ENCODE measurements at regions not wholly inside any gene's neighbourhood (a gene's known extent, or its start where the extent isn't known, plus 50 kb on each side); places are given as distances from the start of the nearest gene placed in this dataset.

- ATAC-seq (no peak), DNase-seq (no peak)
- no peaks in the 10 kb centered on the region for H3K4me1 Mint-ChIP-seq (ENCODE audit: low read depth)
- POLR2A ChIA-PET = no interaction called here
- no peak overlapping the region for H3K4me3 Mint-ChIP-seq
- H3K36me3 Mint-ChIP-seq (ENCODE audit: low read depth) = no peaks in the 10 kb centered on the region
- peaks cover 33% of the 10 kb centered on the region for H3K27me3 Mint-ChIP-seq (ENCODE audit: low read depth)
- CTCF ChIA-PET = no interaction called here
- H3K27ac Mint-ChIP-seq = no peak overlapping the region
- H3K9me3 Mint-ChIP-seq (ENCODE audit: insufficient read depth) = no peaks in the 10 kb centered on the region
Measured at GRCh38 chr13:42658019-42658418, 84.1 kb downstream of the TNFSF11 start.

- Mint-ChIP-seq H3K4me3 (no peak overlapping the region), H3K27me3 (ENCODE audit: low read depth) (peaks cover 31% of the 10 kb centered on the region), H3K36me3 (ENCODE audit: low read depth) (no peaks in the 10 kb centered on the region), H3K9me3 (ENCODE audit: insufficient read depth) (no peaks in the 10 kb centered on the region), H3K27ac (no peak overlapping the region), H3K4me1 (ENCODE audit: low read depth) (no peaks in the 10 kb centered on the region)
- DNase-seq (no peak), ATAC-seq (no peak)
- ChIA-PET CTCF (no interaction called here), POLR2A (no interaction called here)
Measured at GRCh38 chr13:42660333-42660965, 86.5 kb downstream of the TNFSF11 start.

GRCh38 chr13:42667638-42668037, 93.7 kb downstream of the TNFSF11 start:
- peaks cover 18% of the 10 kb centered on the region for H3K27me3 Mint-ChIP-seq (ENCODE audit: low read depth)
- ChIA-PET CTCF (no interaction called here), POLR2A (no interaction called here)
- no peaks in the 10 kb centered on the region for H3K9me3 Mint-ChIP-seq (ENCODE audit: insufficient read depth)
- no peaks in the 10 kb centered on the region for H3K4me1 Mint-ChIP-seq (ENCODE audit: low read depth)
- DNase-seq = no peak
- H3K36me3 Mint-ChIP-seq (ENCODE audit: low read depth) = no peaks in the 10 kb centered on the region
- no peak for ATAC-seq
- H3K4me3 Mint-ChIP-seq = no peak overlapping the region
- H3K27ac Mint-ChIP-seq = no peak overlapping the region

- peaks cover 4% of the 10 kb centered on the region for H3K27me3 Mint-ChIP-seq (ENCODE audit: low read depth)
- H3K4me1 Mint-ChIP-seq (ENCODE audit: low read depth) = no peaks in the 10 kb centered on the region
- ATAC-seq = no peak
- POLR2A ChIA-PET = no interaction called here
- no peak overlapping the region for H3K27ac Mint-ChIP-seq
- no peak overlapping the region for H3K4me3 Mint-ChIP-seq
- no peak for DNase-seq
- H3K36me3 Mint-ChIP-seq (ENCODE audit: low read depth) = no peaks in the 10 kb centered on the region
- no peaks in the 10 kb centered on the region for H3K9me3 Mint-ChIP-seq (ENCODE audit: insufficient read depth)
- CTCF ChIA-PET = no interaction called here
Measured at GRCh38 chr13:42671502-42671901, 97.5 kb downstream of the TNFSF11 start.

- no peak for ATAC-seq
- H3K4me1 Mint-ChIP-seq (ENCODE audit: low read depth) = no peaks in the 10 kb centered on the region
- H3K4me3 Mint-ChIP-seq = no peak overlapping the region
- H3K36me3 Mint-ChIP-seq (ENCODE audit: low read depth) = no peaks in the 10 kb centered on the region
- ChIA-PET POLR2A (no interaction called here), CTCF (no interaction called here)
- H3K9me3 Mint-ChIP-seq (ENCODE audit: insufficient read depth) = no peaks in the 10 kb centered on the region
- no peak overlapping the region for H3K27ac Mint-ChIP-seq
- no peaks in the 10 kb centered on the region for H3K27me3 Mint-ChIP-seq (ENCODE audit: low read depth)
- DNase-seq = no peak
Measured at GRCh38 chr13:42673677-42674076, 99.7 kb downstream of the TNFSF11 start.

GRCh38 chr13:42680748-42681147, 100.6 kb upstream of the FAM216B start:
- DNase-seq (no peak), ATAC-seq (no peak)
- H3K4me1 Mint-ChIP-seq (ENCODE audit: low read depth) = no peaks in the 10 kb centered on the region
- no peaks in the 10 kb centered on the region for H3K36me3 Mint-ChIP-seq (ENCODE audit: low read depth)
- POLR2A ChIA-PET = interaction anchor here (0.6 kb wide), 1 partner anchor 254 kb away, joined by 3 read pairs; no protein-coding TSS in a partner anchor
- CTCF ChIA-PET = no interaction called here
- no peak overlapping the region for H3K4me3 Mint-ChIP-seq
- no peaks in the 10 kb centered on the region for H3K9me3 Mint-ChIP-seq (ENCODE audit: insufficient read depth)
- H3K27me3 Mint-ChIP-seq (ENCODE audit: low read depth) = peaks cover 21% of the 10 kb centered on the region
- H3K27ac Mint-ChIP-seq = no peak overlapping the region

GRCh38 chr13:42681326-42682100, 99.9 kb upstream of the FAM216B start:
- H3K4me3 Mint-ChIP-seq = no peak overlapping the region
- no peaks in the 10 kb centered on the region for H3K9me3 Mint-ChIP-seq (ENCODE audit: insufficient read depth)
- H3K27ac Mint-ChIP-seq = no peak overlapping the region
- ChIA-PET CTCF (no interaction called here), POLR2A (interaction anchor here (0.6 kb wide), 1 partner anchor 254 kb away, joined by 3 read pairs; no protein-coding TSS in a partner anchor)
- no peaks in the 10 kb centered on the region for H3K36me3 Mint-ChIP-seq (ENCODE audit: low read depth)
- H3K4me1 Mint-ChIP-seq (ENCODE audit: low read depth) = no peaks in the 10 kb centered on the region
- DNase-seq = no peak
- H3K27me3 Mint-ChIP-seq (ENCODE audit: low read depth) = peaks cover 21% of the 10 kb centered on the region
- no peak for ATAC-seq

GRCh38 chr13:42684226-42684625, 97.2 kb upstream of the FAM216B start:
- DNase-seq (no peak), ATAC-seq (no peak)
- CTCF ChIA-PET = interaction anchor here (1.2 kb wide), 1 partner anchor 22 kb away, joined by 3 read pairs; no protein-coding TSS in a partner anchor
- Mint-ChIP-seq H3K9me3 (ENCODE audit: insufficient read depth) (no peaks in the 10 kb centered on the region), H3K36me3 (ENCODE audit: low read depth) (no peaks in the 10 kb centered on the region), H3K4me3 (no peak overlapping the region), H3K27me3 (ENCODE audit: low read depth) (peaks cover 24% of the 10 kb centered on the region), H3K27ac (no peak overlapping the region), H3K4me1 (ENCODE audit: low read depth) (no peaks in the 10 kb centered on the region)
- POLR2A ChIA-PET = no interaction called here

GRCh38 chr13:42685751-42686150, 95.6 kb upstream of the FAM216B start:
- H3K4me1 Mint-ChIP-seq (ENCODE audit: low read depth) = no peaks in the 10 kb centered on the region
- no peaks in the 10 kb centered on the region for H3K36me3 Mint-ChIP-seq (ENCODE audit: low read depth)
- H3K27me3 Mint-ChIP-seq (ENCODE audit: low read depth) = peaks cover 22% of the 10 kb centered on the region
- DNase-seq = no peak
- no peak overlapping the region for H3K27ac Mint-ChIP-seq
- CTCF ChIA-PET = no interaction called here
- H3K9me3 Mint-ChIP-seq (ENCODE audit: insufficient read depth) = no peaks in the 10 kb centered on the region
- POLR2A ChIA-PET = no interaction called here
- H3K4me3 Mint-ChIP-seq = no peak overlapping the region
- ATAC-seq = no peak

GRCh38 chr13:42686165-42686564, 95.2 kb upstream of the FAM216B start:
- CTCF ChIA-PET = no interaction called here
- no peak for ATAC-seq
- H3K27me3 Mint-ChIP-seq (ENCODE audit: low read depth) = peaks cover 21% of the 10 kb centered on the region
- no peak overlapping the region for H3K4me3 Mint-ChIP-seq
- H3K36me3 Mint-ChIP-seq (ENCODE audit: low read depth) = no peaks in the 10 kb centered on the region
- H3K27ac Mint-ChIP-seq = no peak overlapping the region
- POLR2A ChIA-PET = no interaction called here
- DNase-seq = no peak
- no peaks in the 10 kb centered on the region for H3K9me3 Mint-ChIP-seq (ENCODE audit: insufficient read depth)
- no peaks in the 10 kb centered on the region for H3K4me1 Mint-ChIP-seq (ENCODE audit: low read depth)

GRCh38 chr13:42688821-42689220, 92.6 kb upstream of the FAM216B start:
- ATAC-seq = no peak
- CTCF ChIA-PET = no interaction called here

GRCh38 chr13:42696191-42696590, 85.2 kb upstream of the FAM216B start:
- DNase-seq = no peak
- CTCF ChIA-PET = no interaction called here
- Mint-ChIP-seq H3K4me3 (no peak overlapping the region), H3K36me3 (ENCODE audit: low read depth) (no peaks in the 10 kb centered on the region), H3K27ac (no peak overlapping the region), H3K27me3 (ENCODE audit: low read depth) (peaks cover 20% of the 10 kb centered on the region), H3K9me3 (ENCODE audit: insufficient read depth) (no peaks in the 10 kb centered on the region), H3K4me1 (ENCODE audit: low read depth) (no peaks in the 10 kb centered on the region)
- POLR2A ChIA-PET = no interaction called here
- ATAC-seq = no peak

More at GRCh38 chr13:42688821-42689220, 92.6 kb upstream of the FAM216B start:
- Mint-ChIP-seq H3K27me3 (ENCODE audit: low read depth) (peaks cover 15% of the 10 kb centered on the region), H3K4me3 (no peak overlapping the region), H3K4me1 (ENCODE audit: low read depth) (no peaks in the 10 kb centered on the region), H3K9me3 (ENCODE audit: insufficient read depth) (no peaks in the 10 kb centered on the region), H3K36me3 (ENCODE audit: low read depth) (no peaks in the 10 kb centered on the region), H3K27ac (no peak overlapping the region)
- POLR2A ChIA-PET = no interaction called here
- no peak for DNase-seq
